WTC11 (cell line): ENCODE measurements at regions not wholly inside any gene's neighbourhood (a gene's known extent, or its start where the extent isn't known, plus 50 kb on each side); places are given as distances from the start of the nearest gene placed in this dataset.

Source experiments
- ATF2 ChIP-seq: sonication (generic); formaldehyde crosslinking; IDR thresholded peaks from 2 replicates; pipeline ENCODE4 v1.8.1; 2022; ENCODE audit warnings: low read depth, missing genetic modification reagents, borderline replicate concordance
- CREM ChIP-seq: sonication (generic); formaldehyde crosslinking; IDR thresholded peaks from 2 replicates; pipeline ENCODE4 v1.8.1; 2022; ENCODE audit warnings: mild to moderate bottlenecking, missing genetic modification reagents, moderate library complexity
- CTCF ChIP-seq: fragments of 200-600 bp; IDR thresholded peaks from 2 replicates; pipeline ENCODE4 v1.8.0; 2022; ENCODE audit warnings: antibody characterized with exemption
- E2F5 ChIP-seq: sonication (generic); formaldehyde crosslinking; IDR thresholded peaks from 2 replicates; pipeline ENCODE4 v1.8.1; 2022; ENCODE audit warnings: mild to moderate bottlenecking, moderate library complexity, missing genetic modification reagents
- ESRRA ChIP-seq: sonication (generic); formaldehyde crosslinking; IDR thresholded peaks from 2 replicates; pipeline ENCODE4 v1.8.1; 2022; ENCODE audit warnings: mild to moderate bottlenecking, missing genetic modification reagents, borderline replicate concordance
- FOXK1 ChIP-seq: sonication (generic); formaldehyde crosslinking; IDR thresholded peaks from 2 replicates; pipeline ENCODE4 v1.8.0; 2022; ENCODE audit warnings: mild to moderate bottlenecking, moderate library complexity, missing genetic modification reagents
- NFE2L1 ChIP-seq: sonication (generic); formaldehyde crosslinking; IDR thresholded peaks from 2 replicates; pipeline ENCODE4 v1.8.1; 2023; ENCODE audit warnings: missing genetic modification reagents
- SOX15 ChIP-seq: fragments of 250-450 bp; sonication (Bioruptor Pico); IDR thresholded peaks from 2 replicates; pipeline ENCODE4 v1.9.0; 2021; ENCODE audit warnings: mild to moderate bottlenecking
- SP1 ChIP-seq: sonication (generic); formaldehyde crosslinking; conservative IDR thresholded peaks from 2 replicates; pipeline ENCODE4 v1.8.1; 2022; ENCODE audit warnings: missing genetic modification reagents
- STAT6 ChIP-seq: sonication (generic); formaldehyde crosslinking; conservative IDR thresholded peaks from 2 replicates; pipeline ENCODE4 v1.8.1; 2023; ENCODE audit warnings: mild to moderate bottlenecking, low read depth, missing genetic modification reagents, moderate library complexity
- ZNF512 ChIP-seq: sonication (generic); formaldehyde crosslinking; IDR thresholded peaks from 2 replicates; pipeline ENCODE4 v1.8.1; 2022; ENCODE audit warnings: missing genetic modification reagents, borderline replicate concordance

GRCh38 chr6:148602136-148602535, 144.7 kb upstream of the UST start:
- TF ChIP-seq CTCF (no peak), SP1 (no peak), CREM (no peak), ATF2 (CRISPR knock-in tag) (no peak), E2F5 (CRISPR knock-in tag) (no peak), ZNF512 (no peak), NFE2L1 (no peak), ESRRA (CRISPR knock-in tag) (no peak), FOXK1 (CRISPR knock-in tag) (no peak), STAT6 (no peak), SOX15 (CRISPR knock-in tag) (no peak)
